Neural cell (in vitro differentiated cells): ENCODE measurements at regions not wholly inside any gene's neighbourhood (a gene's known extent, or its start where the extent isn't known, plus 50 kb on each side); places are given as distances from the start of the nearest gene placed in this dataset.

Experiments used
- H2AFZ ChIP-seq: fragments of 200-600, 300-800 bp; sonication (generic), shearing (Covaris generic); 2 replicates; pipeline ENCODE4 v1.6.0; 2014; ENCODE audit warnings: low read depth, mild to moderate bottlenecking, antibody characterized with exemption, low read length, moderate library complexity
- H3F3A ChIP-seq: fragments of 200-600 bp; shearing (Covaris generic); 2 replicates; pipeline ENCODE4 v1.6.1; 2016; ENCODE audit warnings: mild to moderate bottlenecking, moderate library complexity, mixed read lengths, antibody characterized with exemption, low read length; ENCODE audit not compliant: insufficient read depth, poor library complexity, severe bottlenecking
- H3K27ac ChIP-seq: fragments of 200-600, 300-800 bp; sonication (generic), shearing (Covaris generic); 2 replicates; pipeline ENCODE4 v1.5.1; 2014; ENCODE audit warnings: mild to moderate bottlenecking, low read length, moderate library complexity
- H3K27me3 ChIP-seq: fragments of 300-800, 200-600 bp; sonication (generic), shearing (Covaris generic); 2 replicates; pipeline ENCODE4 v1.6.0; 2014; ENCODE audit warnings: mild to moderate bottlenecking, low read depth, low read length, moderate library complexity; ENCODE audit not compliant: insufficient read depth
- H3K36me3 ChIP-seq: fragments of 300-800, 200-600 bp; sonication (generic), shearing (Covaris generic); 2 replicates; pipeline ENCODE4 v1.5.1; 2014; ENCODE audit warnings: mild to moderate bottlenecking, antibody characterized with exemption, low read length, moderate library complexity; ENCODE audit not compliant: insufficient read depth
- H3K4me2 ChIP-seq: fragments of 300-800, 200-600 bp; sonication (generic), shearing (Covaris generic); 2 replicates; pipeline ENCODE4 v1.6.0; 2014; ENCODE audit warnings: mild to moderate bottlenecking, low read length
- H3K4me3 ChIP-seq: fragments of 300-800, 200-600 bp; sonication (generic), shearing (Covaris generic); 2 replicates; pipeline ENCODE4 v1.5.1; 2014; ENCODE audit warnings: mild to moderate bottlenecking, low read length, moderate library complexity
- H3K79me2 ChIP-seq: fragments of 200-600 bp; shearing (Covaris generic); replicated peaks from 2 replicates; pipeline ENCODE4 v1.6.0; 2014; ENCODE audit warnings: mild to moderate bottlenecking, low read length, moderate library complexity; ENCODE audit not compliant: insufficient read depth
- H3K9ac ChIP-seq: fragments of 300-800, 200-600 bp; sonication (generic), shearing (Covaris generic); 2 replicates; pipeline ENCODE4 v1.6.1; 2016; ENCODE audit warnings: mild to moderate bottlenecking, low read length, mixed read lengths
- H3K9me2 ChIP-seq: fragments of 200-600 bp; shearing (Covaris generic); 2 replicates; pipeline ENCODE4 v1.6.1; 2016; ENCODE audit warnings: mild to moderate bottlenecking, low read length, mixed read lengths; ENCODE audit not compliant: insufficient read depth
- H3K9me3 ChIP-seq: fragments of 200-600, 300-800 bp; sonication (generic), shearing (Covaris generic); 2 replicates; pipeline ENCODE4 v1.6.1; 2016; ENCODE audit warnings: mild to moderate bottlenecking, mixed run types, low read length, moderate library complexity, mixed read lengths
- H4K20me1 ChIP-seq: fragments of 200-600 bp; shearing (Covaris generic); 2 replicates; pipeline ENCODE4 v1.6.1; 2016; ENCODE audit warnings: mild to moderate bottlenecking, mixed run types; ENCODE audit not compliant: insufficient read depth
- EZH2 ChIP-seq: fragments of 200-600, 300-800 bp; shearing (Covaris generic), sonication (generic); IDR thresholded peaks from 2 replicates; pipeline ENCODE4 v1.6.1; 2014; ENCODE audit warnings: antibody characterized with exemption, low read length, borderline replicate concordance, mild to moderate bottlenecking; ENCODE audit not compliant: insufficient read depth, poor library complexity, severe bottlenecking
- MXI1 ChIP-seq: fragments of 450-650 bp; conservative IDR thresholded peaks from 2 replicates; pipeline ENCODE4 v1.6.1; 2014; ENCODE audit warnings: antibody characterized with exemption, mild to moderate bottlenecking; ENCODE audit not compliant: poor library complexity, severe bottlenecking
- RAD21 ChIP-seq: fragments of 450-650 bp; conservative IDR thresholded peaks from 2 replicates; pipeline ENCODE4 v1.6.1; 2014; ENCODE audit warnings: antibody characterized with exemption, mild to moderate bottlenecking, moderate library complexity
- TAF1 ChIP-seq: IDR thresholded peaks from 2 replicates; pipeline ENCODE4 v1.6.1; 2012; ENCODE audit warnings: low read depth
- TF ChIP-seq, protein P1 (sequence below): fragments of 450-650 bp; IDR thresholded peaks from 2 replicates; pipeline ENCODE4 v1.5.1; 2014; ENCODE audit warnings: antibody characterized with exemption, mild to moderate bottlenecking, moderate library complexity; ENCODE audit not compliant: poor library complexity, severe bottlenecking
- TF ChIP-seq, protein P2 (sequence below): IDR thresholded peaks from 2 replicates; pipeline ENCODE4 v1.6.1; 2012; ENCODE audit warnings: borderline replicate concordance

DNA sequence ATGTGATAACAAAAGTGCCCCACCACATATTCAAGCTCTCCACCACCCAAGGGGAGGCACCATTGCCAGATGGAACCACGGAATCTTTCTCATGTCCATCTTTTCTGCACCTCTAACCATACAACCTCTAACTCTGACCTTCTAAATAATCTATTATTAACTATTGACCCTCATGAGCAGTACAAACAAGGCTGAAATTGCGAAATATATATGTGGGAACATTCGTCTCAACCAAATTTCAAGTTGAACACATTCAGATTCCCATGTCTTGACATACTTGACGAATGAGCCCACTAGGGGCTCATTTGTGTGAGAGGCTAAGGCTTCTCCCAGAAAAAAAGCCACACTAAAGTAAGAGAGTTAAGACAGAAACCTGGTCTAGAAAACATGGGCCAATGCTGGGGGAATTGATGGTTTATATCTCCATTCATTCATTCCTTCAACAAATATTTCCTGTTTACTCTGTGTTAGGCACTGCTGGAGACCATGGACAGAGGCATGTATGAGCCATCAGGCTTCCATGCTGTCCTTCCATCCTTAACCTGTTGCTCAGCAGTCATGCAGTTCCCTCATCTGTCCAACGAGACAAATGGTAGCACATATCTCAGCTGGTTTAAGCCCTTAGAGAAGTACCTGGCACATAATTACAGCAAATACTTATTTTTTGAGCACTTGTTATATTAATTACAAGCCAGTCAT lies 130.4 kb downstream of the ESM1 start:
- no peak overlapping the region for H3K4me3 ChIP-seq

DNA sequence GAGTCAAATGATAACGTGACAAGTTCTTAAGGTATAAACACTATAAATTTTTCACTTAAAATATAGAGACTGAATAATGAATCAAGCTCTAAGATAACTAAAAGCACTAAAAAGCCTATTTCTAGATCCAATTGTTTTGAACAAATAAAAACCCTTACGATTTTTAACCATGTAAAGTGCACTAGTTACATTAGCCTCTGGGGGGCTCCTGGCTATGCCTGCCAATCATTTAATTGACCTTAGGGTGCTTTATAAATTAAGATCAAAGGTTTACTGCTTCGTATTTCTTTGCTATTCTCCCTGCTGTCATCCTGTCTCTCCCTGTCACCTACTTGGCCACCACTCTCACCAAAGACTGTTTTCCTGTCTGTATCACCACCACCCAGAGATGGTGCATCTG lies 133.4 kb downstream of the ESM1 start:
- H3K9me2 ChIP-seq = no peaks in the 10 kb centered on the region
- no peak overlapping the region for H3K27ac ChIP-seq
- no peak overlapping the region for H2AFZ ChIP-seq
- H4K20me1 ChIP-seq = no peaks in the 10 kb centered on the region
- H3K4me2 ChIP-seq = no peak overlapping the region
- no peaks in the 10 kb centered on the region for H3K27me3 ChIP-seq
- no peaks in the 10 kb centered on the region for H3K36me3 ChIP-seq
- TF ChIP-seq, protein P1, sequence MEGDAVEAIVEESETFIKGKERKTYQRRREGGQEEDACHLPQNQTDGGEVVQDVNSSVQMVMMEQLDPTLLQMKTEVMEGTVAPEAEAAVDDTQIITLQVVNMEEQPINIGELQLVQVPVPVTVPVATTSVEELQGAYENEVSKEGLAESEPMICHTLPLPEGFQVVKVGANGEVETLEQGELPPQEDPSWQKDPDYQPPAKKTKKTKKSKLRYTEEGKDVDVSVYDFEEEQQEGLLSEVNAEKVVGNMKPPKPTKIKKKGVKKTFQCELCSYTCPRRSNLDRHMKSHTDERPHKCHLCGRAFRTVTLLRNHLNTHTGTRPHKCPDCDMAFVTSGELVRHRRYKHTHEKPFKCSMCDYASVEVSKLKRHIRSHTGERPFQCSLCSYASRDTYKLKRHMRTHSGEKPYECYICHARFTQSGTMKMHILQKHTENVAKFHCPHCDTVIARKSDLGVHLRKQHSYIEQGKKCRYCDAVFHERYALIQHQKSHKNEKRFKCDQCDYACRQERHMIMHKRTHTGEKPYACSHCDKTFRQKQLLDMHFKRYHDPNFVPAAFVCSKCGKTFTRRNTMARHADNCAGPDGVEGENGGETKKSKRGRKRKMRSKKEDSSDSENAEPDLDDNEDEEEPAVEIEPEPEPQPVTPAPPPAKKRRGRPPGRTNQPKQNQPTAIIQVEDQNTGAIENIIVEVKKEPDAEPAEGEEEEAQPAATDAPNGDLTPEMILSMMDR = no peak
- no peak for TF ChIP-seq TAF1
- TF ChIP-seq, protein P2, sequence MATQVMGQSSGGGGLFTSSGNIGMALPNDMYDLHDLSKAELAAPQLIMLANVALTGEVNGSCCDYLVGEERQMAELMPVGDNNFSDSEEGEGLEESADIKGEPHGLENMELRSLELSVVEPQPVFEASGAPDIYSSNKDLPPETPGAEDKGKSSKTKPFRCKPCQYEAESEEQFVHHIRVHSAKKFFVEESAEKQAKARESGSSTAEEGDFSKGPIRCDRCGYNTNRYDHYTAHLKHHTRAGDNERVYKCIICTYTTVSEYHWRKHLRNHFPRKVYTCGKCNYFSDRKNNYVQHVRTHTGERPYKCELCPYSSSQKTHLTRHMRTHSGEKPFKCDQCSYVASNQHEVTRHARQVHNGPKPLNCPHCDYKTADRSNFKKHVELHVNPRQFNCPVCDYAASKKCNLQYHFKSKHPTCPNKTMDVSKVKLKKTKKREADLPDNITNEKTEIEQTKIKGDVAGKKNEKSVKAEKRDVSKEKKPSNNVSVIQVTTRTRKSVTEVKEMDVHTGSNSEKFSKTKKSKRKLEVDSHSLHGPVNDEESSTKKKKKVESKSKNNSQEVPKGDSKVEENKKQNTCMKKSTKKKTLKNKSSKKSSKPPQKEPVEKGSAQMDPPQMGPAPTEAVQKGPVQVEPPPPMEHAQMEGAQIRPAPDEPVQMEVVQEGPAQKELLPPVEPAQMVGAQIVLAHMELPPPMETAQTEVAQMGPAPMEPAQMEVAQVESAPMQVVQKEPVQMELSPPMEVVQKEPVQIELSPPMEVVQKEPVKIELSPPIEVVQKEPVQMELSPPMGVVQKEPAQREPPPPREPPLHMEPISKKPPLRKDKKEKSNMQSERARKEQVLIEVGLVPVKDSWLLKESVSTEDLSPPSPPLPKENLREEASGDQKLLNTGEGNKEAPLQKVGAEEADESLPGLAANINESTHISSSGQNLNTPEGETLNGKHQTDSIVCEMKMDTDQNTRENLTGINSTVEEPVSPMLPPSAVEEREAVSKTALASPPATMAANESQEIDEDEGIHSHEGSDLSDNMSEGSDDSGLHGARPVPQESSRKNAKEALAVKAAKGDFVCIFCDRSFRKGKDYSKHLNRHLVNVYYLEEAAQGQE = no peak
- no peak for TF ChIP-seq RAD21
- no peak overlapping the region for H3K9ac ChIP-seq
- H3K9me3 ChIP-seq = no peaks in the 10 kb centered on the region
- no peak overlapping the region for H3K4me3 ChIP-seq
- no peaks in the 10 kb centered on the region for H3K79me2 ChIP-seq
- H3F3A ChIP-seq = no peaks in the 10 kb centered on the region

More for the DNA sequence above, 130.4 kb downstream of the ESM1 start:
- Histone ChIP-seq H3K9me2 (no peaks in the 10 kb centered on the region), H3K79me2 (no peaks in the 10 kb centered on the region), H4K20me1 (no peaks in the 10 kb centered on the region), H3K9ac (no peak overlapping the region), H3K9me3 (peaks cover 5% of the 10 kb centered on the region), H3K27ac (no peak overlapping the region), H3K36me3 (no peaks in the 10 kb centered on the region), H3F3A (no peaks in the 10 kb centered on the region), H2AFZ (no peak overlapping the region), H3K27me3 (no peaks in the 10 kb centered on the region), H3K4me2 (no peak overlapping the region)
- TF ChIP-seq MXI1 (no peak), EZH2 (no peak)

DNA sequence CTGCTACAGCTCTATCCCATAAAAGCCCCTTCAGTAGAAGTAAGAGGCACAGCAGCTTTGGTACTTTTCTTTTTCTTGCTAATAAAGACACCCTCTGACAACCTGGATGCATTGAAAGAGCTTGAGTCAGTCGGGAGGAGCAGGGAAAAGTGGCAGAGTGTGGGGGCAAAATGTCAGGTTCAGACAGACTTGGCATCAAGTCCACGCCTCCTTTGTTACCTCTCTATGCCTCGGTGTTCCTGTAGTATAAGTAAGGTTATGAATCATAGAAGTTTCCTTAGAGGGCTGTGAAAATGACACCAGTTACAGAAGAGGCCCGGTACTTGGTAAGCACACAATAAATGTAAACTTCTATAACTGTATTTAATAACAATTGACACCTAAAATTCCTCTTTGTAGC lies 133.9 kb downstream of the ESM1 start:
- no peak overlapping the region for H3K27ac ChIP-seq
- H3K36me3 ChIP-seq = no peaks in the 10 kb centered on the region
- H3K4me3 ChIP-seq = no peak overlapping the region
- H3K9ac ChIP-seq = no peak overlapping the region
- no peaks in the 10 kb centered on the region for H3F3A ChIP-seq
- no peak for TF ChIP-seq TAF1
- TF ChIP-seq RAD21 = no peak
- TF ChIP-seq, protein P1 = no peak
- no peak overlapping the region for H2AFZ ChIP-seq
- no peaks in the 10 kb centered on the region for H3K27me3 ChIP-seq
- no peaks in the 10 kb centered on the region for H3K79me2 ChIP-seq
- H4K20me1 ChIP-seq = no peaks in the 10 kb centered on the region
- H3K4me2 ChIP-seq = no peak overlapping the region
- no peaks in the 10 kb centered on the region for H3K9me2 ChIP-seq
- no peaks in the 10 kb centered on the region for H3K9me3 ChIP-seq
